ENCODE measurements at regions not wholly inside any gene's neighbourhood (a gene's known extent, or its start where the extent isn't known, plus 50 kb on each side); places are given as distances from the start of the nearest gene placed in this dataset.
A peak's percentile ranks its signal among the peaks of the same experiment; 100 is the strongest.

- TF ChIP-seq CTCF (IDR thresholded peaks at IDR 0.05) (no peak), POLR2A (IDR thresholded peaks at IDR 0.05) (no peak)
- Histone ChIP-seq H3K27me3 (no peaks in the 10 kb centered on the region), H3K4me3 (no peak overlapping the region), H3K36me3 (replicated peaks in 1 of 2) (no peaks in the 10 kb centered on the region), H3K27ac (no peak overlapping the region), H3K4me1 (replicated peaks in 1 of 2) (no peaks in the 10 kb centered on the region), H3K9me3 (replicated peaks in 1 of 3) (no peaks in the 10 kb centered on the region)
- no peak for DNase-seq
- intact Hi-C loops (cut with DNase I): no loop called here
- WGBS, 4 donors: 88 to 100% (median 92%) methylated on average over 1 to 5 of the region's 5 CpGs; no CpG with 5 or more reads in 1 of the 4 donors
Observed at GRCh38 chr11:119547511-119547910, 124.5 kb upstream of the THY1 start.

- H3K36me3 ChIP-seq (replicated peaks in 1 of 2): no peaks in the 10 kb centered on the region
- DNase-seq: peak in 1 of 7 donors; percentile 36
- no peak overlapping the region for H3K27ac ChIP-seq
- H3K9me3 ChIP-seq (replicated peaks in 1 of 3): no peaks in the 10 kb centered on the region
- 86 to 94% (median 91%) methylated on average over 4 to 13 of the region's 13 CpGs for WGBS, 4 donors
- no peak overlapping the region for H3K4me3 ChIP-seq
- no peaks in the 10 kb centered on the region for H3K4me1 ChIP-seq (replicated peaks in 1 of 2)
- H3K27me3 ChIP-seq: no peaks in the 10 kb centered on the region
- TF ChIP-seq CTCF (IDR thresholded peaks at IDR 0.05): no peak
- intact Hi-C loops (cut with DNase I): no loop called here
Observed at GRCh38 chr11:119545978-119546915, 123.3 kb upstream of the THY1 start.

GRCh38 chr11:119540370-119541125 is 117.6 kb upstream of the THY1 start:
- 75 to 88% (median 83%) methylated on average over 7 of the region's 7 CpGs for WGBS, 4 donors

More at GRCh38 chr11:119540370-119541125, 117.6 kb upstream of the THY1 start:
- Histone ChIP-seq H3K9me3 (replicated peaks in 1 of 3) (no peaks in the 10 kb centered on the region), H3K36me3 (replicated peaks in 1 of 2) (no peaks in the 10 kb centered on the region), H3K27ac (no peak overlapping the region), H3K27me3 (no peaks in the 10 kb centered on the region), H3K4me1 (replicated peaks in 1 of 2) (no peaks in the 10 kb centered on the region), H3K4me3 (no peak overlapping the region)
- TF ChIP-seq POLR2A (IDR thresholded peaks at IDR 0.05) (no peak), CTCF (IDR thresholded peaks at IDR 0.05) (no peak)
- peak in 2 of 7 donors; percentile 8 to 21 for DNase-seq
- intact Hi-C loops (cut with DNase I): no loop called here
